GM19240 (cell line): ENCODE measurements at regions not wholly inside any gene's neighbourhood (a gene's known extent, or its start where the extent isn't known, plus 50 kb on each side); places are given as distances from the start of the nearest gene placed in this dataset.

Experiments
- DNase-seq: peaks from one replicate; pipeline ENCODE4 v3.0.0; 2011; ENCODE audit warnings: low spot score; ENCODE audit not compliant: insufficient read length

- DNase-seq: no peak
Observed at GRCh38 chr13:33891196-33891742, 73.3 kb downstream of the RFC3 start.

GRCh38 chr13:33893559-33893958 is 75.6 kb downstream of the RFC3 start:
- DNase-seq: no peak

GRCh38 chr13:33904431-33904830 is 86.5 kb downstream of the RFC3 start:
- DNase-seq: no peak

- no peak for DNase-seq
Observed at GRCh38 chr13:33908116-33908515, 90.2 kb downstream of the RFC3 start.

- DNase-seq: no peak
Observed at GRCh38 chr13:33910255-33910654, 92.3 kb downstream of the RFC3 start.

GRCh38 chr13:33911521-33911920 is 93.6 kb downstream of the RFC3 start:
- no peak for DNase-seq

- DNase-seq: no peak
Observed at GRCh38 chr13:33913829-33914228, 95.9 kb downstream of the RFC3 start.

- DNase-seq: no peak
Observed at GRCh38 chr13:33917190-33917589, 99.2 kb downstream of the RFC3 start.

- DNase-seq: no peak
Observed at GRCh38 chr13:33918199-33918932, 100.4 kb downstream of the RFC3 start.

GRCh38 chr13:33919120-33919519 is 101.2 kb downstream of the RFC3 start:
- DNase-seq: no peak

- DNase-seq: no peak
Observed at GRCh38 chr13:33925563-33925962, 107.6 kb downstream of the RFC3 start.

GRCh38 chr13:33927315-33927714 is 109.4 kb downstream of the RFC3 start:
- no peak for DNase-seq

GRCh38 chr13:33931397-33932311 is 113.7 kb downstream of the RFC3 start:
- DNase-seq: no peak

- no peak for DNase-seq
Observed at GRCh38 chr13:33932769-33933406, 114.9 kb downstream of the RFC3 start.

GRCh38 chr13:33933810-33934209 is 115.9 kb downstream of the RFC3 start:
- DNase-seq: no peak

- DNase-seq: no peak
Observed at GRCh38 chr13:33934343-33934742, 116.4 kb downstream of the RFC3 start.

- no peak for DNase-seq
Observed at GRCh38 chr13:33934951-33935371, 117.0 kb downstream of the RFC3 start.

- DNase-seq: no peak
Observed at GRCh38 chr13:33935969-33936368, 118.0 kb downstream of the RFC3 start.

GRCh38 chr13:33937373-33938098 is 119.6 kb downstream of the RFC3 start:
- DNase-seq: no peak

GRCh38 chr13:33940256-33940655 is 122.3 kb downstream of the RFC3 start:
- DNase-seq: no peak

GRCh38 chr13:33940898-33941297 is 122.9 kb downstream of the RFC3 start:
- no peak for DNase-seq
